ENCODE measurements at regions not wholly inside any gene's neighbourhood (a gene's known extent, or its start where the extent isn't known, plus 50 kb on each side); places are given as distances from the start of the nearest gene placed in this dataset.

DNA sequence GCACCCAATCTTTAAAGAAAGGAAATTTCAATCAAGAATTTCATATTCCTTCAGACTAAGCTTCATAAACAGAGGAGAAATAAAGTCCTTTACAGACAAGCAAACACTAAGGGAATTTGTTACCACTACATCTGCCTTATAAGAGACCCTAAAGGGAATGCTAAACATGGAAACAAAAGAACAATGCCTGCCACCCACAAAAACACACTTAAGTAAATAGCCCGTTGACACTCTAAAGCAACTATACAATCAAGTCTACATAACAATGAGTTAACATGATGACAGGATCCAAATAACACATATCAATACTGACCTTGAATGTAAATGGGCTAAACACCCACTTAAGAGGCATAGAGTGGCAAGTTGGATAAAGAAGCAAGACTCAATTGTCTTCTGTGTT is 1056.9 kb upstream of the ATXN8OS start:
- TF ChIP-seq, protein P1, sequence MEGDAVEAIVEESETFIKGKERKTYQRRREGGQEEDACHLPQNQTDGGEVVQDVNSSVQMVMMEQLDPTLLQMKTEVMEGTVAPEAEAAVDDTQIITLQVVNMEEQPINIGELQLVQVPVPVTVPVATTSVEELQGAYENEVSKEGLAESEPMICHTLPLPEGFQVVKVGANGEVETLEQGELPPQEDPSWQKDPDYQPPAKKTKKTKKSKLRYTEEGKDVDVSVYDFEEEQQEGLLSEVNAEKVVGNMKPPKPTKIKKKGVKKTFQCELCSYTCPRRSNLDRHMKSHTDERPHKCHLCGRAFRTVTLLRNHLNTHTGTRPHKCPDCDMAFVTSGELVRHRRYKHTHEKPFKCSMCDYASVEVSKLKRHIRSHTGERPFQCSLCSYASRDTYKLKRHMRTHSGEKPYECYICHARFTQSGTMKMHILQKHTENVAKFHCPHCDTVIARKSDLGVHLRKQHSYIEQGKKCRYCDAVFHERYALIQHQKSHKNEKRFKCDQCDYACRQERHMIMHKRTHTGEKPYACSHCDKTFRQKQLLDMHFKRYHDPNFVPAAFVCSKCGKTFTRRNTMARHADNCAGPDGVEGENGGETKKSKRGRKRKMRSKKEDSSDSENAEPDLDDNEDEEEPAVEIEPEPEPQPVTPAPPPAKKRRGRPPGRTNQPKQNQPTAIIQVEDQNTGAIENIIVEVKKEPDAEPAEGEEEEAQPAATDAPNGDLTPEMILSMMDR (IDR thresholded peaks at IDR 0.05; ENCODE audit: insufficient read depth, low read length) = no peak
- TF ChIP-seq POLR2AphosphoS5 (IDR thresholded peaks at IDR 0.05; ENCODE audit: low read depth) (no peak), SPI1 (IDR thresholded peaks at IDR 0.05; ENCODE audit: borderline replicate concordance, low read depth) (no peak)

Measured in HL-60 (cell line).